ENCODE measurements at regions not wholly inside any gene's neighbourhood (a gene's known extent, or its start where the extent isn't known, plus 50 kb on each side); places are given as distances from the start of the nearest gene placed in this dataset.
"Not testable (repeated sequence)": the region's sequence is repeated elsewhere in the genome, so short reads cannot be mapped to it uniquely, and the experiment has no call there.

DNA sequence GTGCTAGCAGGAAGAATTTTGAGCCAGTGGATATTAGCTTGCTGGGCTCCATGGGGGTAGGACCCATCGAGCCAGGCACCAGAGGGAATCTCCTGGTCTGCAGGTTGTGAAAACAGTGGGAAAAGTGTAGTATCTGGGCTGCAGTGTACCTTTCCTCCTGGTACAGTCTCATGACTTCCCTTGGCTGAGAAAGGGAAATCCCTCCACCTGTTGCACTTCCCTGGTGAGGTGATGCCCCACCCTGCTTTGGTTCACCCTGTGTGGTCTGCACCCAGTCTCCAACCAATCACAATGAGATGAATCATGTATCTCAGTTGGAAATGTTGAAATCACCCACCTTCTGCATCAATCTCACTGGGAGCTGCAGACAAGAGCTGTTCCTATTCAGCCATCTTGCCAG lies 341.4 kb upstream of the IRS4 start:
- Histone ChIP-seq H3K27ac (ENCODE audit: low read depth, low read length) (no peak overlapping the region), H3K4me2 (ENCODE audit: insufficient read depth, low read length) (no peak overlapping the region), H3K36me3 (ENCODE audit: insufficient read depth, low read length) (no peaks in the 10 kb centered on the region), H3K79me2 (ENCODE audit: insufficient read depth, low read length) (no peaks in the 10 kb centered on the region), H3K27me3 (ENCODE audit: insufficient read depth, low read length) (no peaks in the 10 kb centered on the region), H4K20me1 (ENCODE audit: insufficient read depth, low read length) (no peaks in the 10 kb centered on the region), H3K4me3 (ENCODE audit: insufficient read depth, low read length) (no peak overlapping the region), H2AFZ (ENCODE audit: low read length) (no peak overlapping the region), H3K9me3 (ENCODE audit: low read depth, low read length) (no peaks in the 10 kb centered on the region), H3K4me1 (ENCODE audit: insufficient read depth, low read length) (no peaks in the 10 kb centered on the region)
- DNase-seq (ENCODE audit: insufficient read length, low spot score, missing footprints): no peak
- TF ChIP-seq, protein P1, sequence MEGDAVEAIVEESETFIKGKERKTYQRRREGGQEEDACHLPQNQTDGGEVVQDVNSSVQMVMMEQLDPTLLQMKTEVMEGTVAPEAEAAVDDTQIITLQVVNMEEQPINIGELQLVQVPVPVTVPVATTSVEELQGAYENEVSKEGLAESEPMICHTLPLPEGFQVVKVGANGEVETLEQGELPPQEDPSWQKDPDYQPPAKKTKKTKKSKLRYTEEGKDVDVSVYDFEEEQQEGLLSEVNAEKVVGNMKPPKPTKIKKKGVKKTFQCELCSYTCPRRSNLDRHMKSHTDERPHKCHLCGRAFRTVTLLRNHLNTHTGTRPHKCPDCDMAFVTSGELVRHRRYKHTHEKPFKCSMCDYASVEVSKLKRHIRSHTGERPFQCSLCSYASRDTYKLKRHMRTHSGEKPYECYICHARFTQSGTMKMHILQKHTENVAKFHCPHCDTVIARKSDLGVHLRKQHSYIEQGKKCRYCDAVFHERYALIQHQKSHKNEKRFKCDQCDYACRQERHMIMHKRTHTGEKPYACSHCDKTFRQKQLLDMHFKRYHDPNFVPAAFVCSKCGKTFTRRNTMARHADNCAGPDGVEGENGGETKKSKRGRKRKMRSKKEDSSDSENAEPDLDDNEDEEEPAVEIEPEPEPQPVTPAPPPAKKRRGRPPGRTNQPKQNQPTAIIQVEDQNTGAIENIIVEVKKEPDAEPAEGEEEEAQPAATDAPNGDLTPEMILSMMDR (IDR thresholded peaks at IDR 0.05; ENCODE audit: extremely low read depth, low read depth, low read length): no peak

GRCh38 chrX:109054181-109054581 lies 317.8 kb upstream of the IRS4 start:
- not testable (repeated sequence) for H3K36me3 ChIP-seq (ENCODE audit: insufficient read depth, low read length); H3K9me3 ChIP-seq (ENCODE audit: low read depth, low read length); DNase-seq (ENCODE audit: insufficient read length, low spot score, missing footprints)

DNA sequence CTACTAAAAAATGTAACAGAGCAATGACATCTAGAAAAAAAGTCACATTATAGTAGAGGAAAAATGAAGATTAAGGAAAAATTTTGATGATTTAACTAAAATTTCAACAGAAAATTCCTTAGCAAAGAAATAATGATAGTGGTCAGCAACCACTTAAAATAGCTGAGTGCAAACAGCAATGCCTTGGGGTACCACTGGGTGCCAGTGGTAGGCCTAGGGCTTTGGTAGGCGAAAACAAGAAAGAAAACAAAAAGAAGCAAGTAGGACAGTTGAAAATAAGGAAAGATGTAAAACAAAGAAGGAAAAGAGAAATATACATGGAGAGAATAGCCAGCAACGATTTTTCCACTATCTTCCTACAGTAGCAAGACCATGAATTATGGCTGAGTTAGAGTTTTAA lies 313.5 kb upstream of the IRS4 start:
- Histone ChIP-seq H3K27ac (ENCODE audit: low read depth, low read length) (no peak overlapping the region), H4K20me1 (ENCODE audit: insufficient read depth, low read length) (no peaks in the 10 kb centered on the region), H3K36me3 (ENCODE audit: insufficient read depth, low read length) (no peaks in the 10 kb centered on the region), H3K27me3 (ENCODE audit: insufficient read depth, low read length) (no peaks in the 10 kb centered on the region), H3K4me1 (ENCODE audit: insufficient read depth, low read length) (no peaks in the 10 kb centered on the region), H3K79me2 (ENCODE audit: insufficient read depth, low read length) (no peaks in the 10 kb centered on the region), H3K4me3 (ENCODE audit: insufficient read depth, low read length) (no peak overlapping the region), H2AFZ (ENCODE audit: low read length) (no peak overlapping the region), H3K4me2 (ENCODE audit: insufficient read depth, low read length) (no peak overlapping the region), H3K9me3 (ENCODE audit: low read depth, low read length) (no peaks in the 10 kb centered on the region)
- DNase-seq (ENCODE audit: insufficient read length, low spot score, missing footprints): no peak
- TF ChIP-seq, protein P1 (IDR thresholded peaks at IDR 0.05; ENCODE audit: extremely low read depth, low read depth, low read length): no peak

More at GRCh38 chrX:109054181-109054581, 317.8 kb upstream of the IRS4 start:
- not testable (repeated sequence) for H3K4me2 ChIP-seq (ENCODE audit: insufficient read depth, low read length); H3K4me1 ChIP-seq (ENCODE audit: insufficient read depth, low read length); H3K27ac ChIP-seq (ENCODE audit: low read depth, low read length); H3K79me2 ChIP-seq (ENCODE audit: insufficient read depth, low read length); H4K20me1 ChIP-seq (ENCODE audit: insufficient read depth, low read length); H2AFZ ChIP-seq (ENCODE audit: low read length); H3K27me3 ChIP-seq (ENCODE audit: insufficient read depth, low read length); H3K4me3 ChIP-seq (ENCODE audit: insufficient read depth, low read length)

- TF ChIP-seq, protein P1 (IDR thresholded peaks at IDR 0.05; ENCODE audit: extremely low read depth, low read depth, low read length): no peak
- no peak overlapping the region for H2AFZ ChIP-seq (ENCODE audit: low read length)
- H3K27me3 ChIP-seq (ENCODE audit: insufficient read depth, low read length): no peaks in the 10 kb centered on the region
- no peaks in the 10 kb centered on the region for H4K20me1 ChIP-seq (ENCODE audit: insufficient read depth, low read length)
- no peak overlapping the region for H3K4me2 ChIP-seq (ENCODE audit: insufficient read depth, low read length)
- no peak overlapping the region for H3K4me3 ChIP-seq (ENCODE audit: insufficient read depth, low read length)
- no peaks in the 10 kb centered on the region for H3K9me3 ChIP-seq (ENCODE audit: low read depth, low read length)
- H3K36me3 ChIP-seq (ENCODE audit: insufficient read depth, low read length): no peaks in the 10 kb centered on the region
- H3K4me1 ChIP-seq (ENCODE audit: insufficient read depth, low read length): no peaks in the 10 kb centered on the region
- H3K27ac ChIP-seq (ENCODE audit: low read depth, low read length): no peak overlapping the region
- no peak for DNase-seq (ENCODE audit: insufficient read length, low spot score, missing footprints)
- no peaks in the 10 kb centered on the region for H3K79me2 ChIP-seq (ENCODE audit: insufficient read depth, low read length)
Measured at GRCh38 chrX:109049416-109049815, 313.1 kb upstream of the IRS4 start.
